HUES6 (cell line): ENCODE measurements at regions not wholly inside any gene's neighbourhood (a gene's known extent, or its start where the extent isn't known, plus 50 kb on each side); places are given as distances from the start of the nearest gene placed in this dataset.

Experiments used
- H3K27ac ChIP-seq: 2 replicates; pipeline ENCODE4 v1.7.0; 2013; ENCODE audit warnings: low read depth, mild to moderate bottlenecking, low read length, inconsistent platforms
- H3K27me3 ChIP-seq: 2 replicates; pipeline ENCODE4 v1.6.1; 2013; ENCODE audit warnings: low read length; ENCODE audit not compliant: control insufficient read depth, insufficient read depth
- H3K36me3 ChIP-seq: 2 replicates; pipeline ENCODE4 v1.6.1; 2013; ENCODE audit warnings: low read length; ENCODE audit not compliant: control insufficient read depth, insufficient read depth
- H3K4me1 ChIP-seq: 2 replicates; pipeline ENCODE4 v1.6.1; 2013; ENCODE audit warnings: low read length; ENCODE audit not compliant: control insufficient read depth, insufficient read depth
- H3K4me3 ChIP-seq: 2 replicates; pipeline ENCODE4 v1.5.1; 2013; ENCODE audit warnings: low read depth, low read length
- H3K9ac ChIP-seq: one replicate; pipeline ENCODE4 v1.6.1; 2013; ENCODE audit warnings: mild to moderate bottlenecking, low read length
- H3K9me3 ChIP-seq: 2 replicates; pipeline ENCODE4 v1.6.1; 2013; ENCODE audit warnings: low read depth, low read length; ENCODE audit not compliant: control insufficient read depth, insufficient read depth

DNA sequence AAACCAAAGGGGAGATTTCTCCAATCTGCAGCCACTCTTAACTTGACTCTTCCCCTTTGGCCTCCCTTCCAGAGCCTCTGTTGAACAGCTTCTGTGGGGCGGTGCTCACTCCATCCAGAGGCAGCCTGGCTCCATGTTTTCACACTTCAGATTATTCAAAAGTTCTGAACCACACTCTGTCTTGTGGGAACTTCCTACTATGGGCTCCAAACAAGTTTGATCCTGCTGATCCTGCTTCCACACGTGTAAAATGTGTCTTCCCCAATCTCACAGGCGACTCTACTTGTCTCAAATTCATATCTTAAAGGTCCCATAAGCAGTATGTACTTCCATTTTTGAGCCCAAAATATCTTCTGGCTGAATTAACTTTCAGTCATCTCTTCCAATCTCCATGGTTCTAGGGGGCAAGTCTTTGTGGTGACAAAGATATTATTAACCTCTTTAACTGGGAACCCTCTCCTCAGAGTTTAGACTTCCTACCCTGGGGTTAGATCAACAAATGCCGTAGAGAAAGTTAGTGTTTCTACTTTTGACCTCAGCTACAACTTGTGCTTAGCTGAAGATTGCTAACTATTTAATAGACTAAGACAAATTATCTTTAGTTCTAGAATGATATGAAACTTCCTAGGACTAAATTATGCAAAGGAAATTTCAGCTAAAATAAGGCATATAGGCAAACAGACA, 176.3 kb upstream of the BCL6 start:
- peaks cover 18% of the 10 kb centered on the region for H3K9me3 ChIP-seq
- H3K36me3 ChIP-seq, result no peaks in the 10 kb centered on the region
- no peak overlapping the region for H3K4me3 ChIP-seq
- peaks cover 27% of the 10 kb centered on the region for H3K4me1 ChIP-seq
- H3K9ac ChIP-seq, result no peak overlapping the region
- no peak overlapping the region for H3K27ac ChIP-seq
- no peaks in the 10 kb centered on the region for H3K27me3 ChIP-seq

DNA sequence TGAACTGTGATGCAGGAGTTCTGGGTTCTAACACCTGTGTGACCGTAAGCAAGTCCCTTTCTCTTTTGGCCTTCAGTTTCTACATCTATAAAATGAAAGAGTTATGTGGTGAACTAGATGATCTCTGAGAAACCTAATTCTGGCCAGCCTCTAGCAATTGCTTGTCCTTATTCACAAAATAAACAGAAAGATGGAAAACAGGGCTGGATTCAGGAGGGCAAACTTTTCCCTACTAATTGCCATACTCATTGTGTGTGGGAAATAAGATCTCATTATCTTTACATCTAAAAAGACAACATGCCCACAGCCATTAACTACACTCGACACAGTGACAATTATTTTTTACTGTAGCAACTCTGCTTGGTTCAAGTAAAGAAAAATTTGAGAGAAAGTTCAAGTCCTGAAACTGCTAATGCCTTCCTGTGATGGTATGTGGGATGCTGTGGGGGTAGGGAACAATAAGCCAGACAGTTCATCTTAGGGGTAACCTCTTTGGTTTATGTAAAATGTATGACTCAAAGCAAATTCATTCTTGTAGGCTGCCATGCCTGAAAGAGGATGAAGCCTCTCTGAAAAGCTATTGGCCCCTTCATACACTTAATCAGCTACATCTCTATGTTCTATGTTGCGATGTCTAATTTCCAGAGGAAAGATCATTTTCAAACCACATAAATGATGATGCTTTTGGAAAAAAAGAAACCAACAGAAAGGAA, 177.6 kb upstream of the BCL6 start:
- Histone ChIP-seq H3K27ac (no peak overlapping the region), H3K27me3 (no peaks in the 10 kb centered on the region), H3K9me3 (peaks cover 18% of the 10 kb centered on the region), H3K9ac (no peak overlapping the region), H3K4me3 (no peak overlapping the region), H3K4me1 (peaks cover 14% of the 10 kb centered on the region), H3K36me3 (no peaks in the 10 kb centered on the region)

DNA sequence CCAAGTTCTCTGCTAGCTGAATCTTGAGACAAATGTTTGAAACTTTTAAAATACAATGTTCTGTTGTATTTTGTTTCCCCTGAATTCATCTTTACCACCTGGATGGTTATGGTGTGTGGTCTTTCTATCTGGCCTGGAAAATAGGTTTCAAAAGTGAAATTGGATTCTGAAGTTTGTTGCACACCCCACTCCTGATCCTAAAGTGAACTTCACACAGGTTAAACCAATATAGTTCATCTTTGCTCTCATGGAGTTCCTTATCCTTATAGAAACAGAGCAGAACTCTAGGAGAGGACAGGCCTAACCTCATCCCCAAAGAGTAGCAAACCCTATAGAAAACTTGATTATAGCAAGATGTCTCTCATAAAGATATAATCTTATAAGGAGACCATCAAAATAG, 179.4 kb upstream of the BCL6 start:
- no peak overlapping the region for H3K4me3 ChIP-seq
- H3K4me1 ChIP-seq, result no peaks in the 10 kb centered on the region

DNA sequence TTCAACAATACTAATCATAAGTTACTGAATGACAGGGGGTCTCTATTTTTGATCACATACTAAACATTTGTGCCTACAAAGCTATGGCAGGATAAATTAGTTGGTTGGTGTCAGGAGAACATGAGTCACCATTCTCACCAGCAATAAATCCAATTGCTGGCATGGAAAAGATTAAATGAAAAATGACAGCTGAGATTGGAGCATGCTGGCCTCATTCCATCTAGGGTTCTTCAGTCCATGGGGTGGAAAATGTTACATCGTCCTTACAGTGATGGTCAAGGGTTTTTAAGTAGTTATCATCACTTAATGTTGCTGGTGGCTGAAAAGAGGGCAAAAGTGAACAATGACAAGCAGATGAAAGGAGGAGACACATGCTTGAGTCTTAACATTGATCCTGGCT, 180.1 kb upstream of the BCL6 start:
- peaks cover 18% of the 10 kb centered on the region for H3K9me3 ChIP-seq
- no peak overlapping the region for H3K27ac ChIP-seq
- H3K36me3 ChIP-seq, result no peaks in the 10 kb centered on the region
- no peak overlapping the region for H3K4me3 ChIP-seq
- H3K27me3 ChIP-seq, result no peaks in the 10 kb centered on the region
- no peaks in the 10 kb centered on the region for H3K4me1 ChIP-seq
- H3K9ac ChIP-seq, result no peak overlapping the region

More for the DNA sequence above, 179.4 kb upstream of the BCL6 start:
- Histone ChIP-seq H3K27me3 (no peaks in the 10 kb centered on the region), H3K9me3 (peaks cover 18% of the 10 kb centered on the region), H3K27ac (no peak overlapping the region), H3K9ac (no peak overlapping the region), H3K36me3 (no peaks in the 10 kb centered on the region)

DNA sequence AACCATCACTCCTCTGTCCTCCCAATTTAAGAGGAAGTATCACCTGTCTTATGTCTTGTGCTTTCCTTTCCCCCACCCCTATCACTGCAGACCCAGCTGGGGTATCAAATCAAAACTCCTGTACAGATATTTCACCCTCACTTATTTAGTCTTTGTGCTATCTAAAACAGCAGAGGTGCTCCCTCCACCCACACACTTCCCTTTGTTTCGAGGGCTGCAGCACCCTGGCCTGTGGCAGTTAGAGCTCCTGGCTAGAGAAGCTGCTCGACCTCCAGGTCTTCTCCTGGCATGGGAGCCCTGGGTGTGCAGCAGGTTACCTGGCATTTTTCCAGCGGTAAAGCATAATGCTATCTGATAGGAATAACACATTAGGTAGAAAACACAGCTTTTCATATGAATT, 181.4 kb upstream of the BCL6 start:
- H3K27ac ChIP-seq, result no peak overlapping the region
- H3K9ac ChIP-seq, result no peak overlapping the region
- H3K9me3 ChIP-seq, result peaks cover 18% of the 10 kb centered on the region
- no peaks in the 10 kb centered on the region for H3K4me1 ChIP-seq
- H3K4me3 ChIP-seq, result no peak overlapping the region
- H3K27me3 ChIP-seq, result no peaks in the 10 kb centered on the region
- no peaks in the 10 kb centered on the region for H3K36me3 ChIP-seq

DNA sequence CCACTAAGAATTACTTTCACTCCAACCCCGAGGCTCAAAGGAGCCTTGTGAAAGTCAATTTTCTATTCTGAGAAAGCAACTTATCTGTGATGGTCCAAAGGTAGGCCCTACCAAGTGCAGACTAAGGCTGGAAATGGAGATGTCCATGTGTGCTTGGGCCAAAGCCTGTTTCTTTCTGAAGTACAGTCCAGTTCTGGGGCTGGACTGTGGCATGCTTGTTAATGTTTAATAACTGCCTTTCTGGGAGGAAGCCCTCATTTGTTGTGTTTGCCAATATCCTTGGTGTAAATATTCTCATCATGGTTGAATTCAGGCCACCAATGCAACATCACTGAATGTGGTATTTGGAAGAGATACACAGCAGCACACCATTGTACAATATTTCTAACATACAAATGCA, 182.3 kb upstream of the BCL6 start:
- H3K27ac ChIP-seq, result no peak overlapping the region
- no peaks in the 10 kb centered on the region for H3K36me3 ChIP-seq
- no peaks in the 10 kb centered on the region for H3K4me1 ChIP-seq
- no peak overlapping the region for H3K9ac ChIP-seq
- H3K27me3 ChIP-seq, result no peaks in the 10 kb centered on the region
- H3K4me3 ChIP-seq, result no peak overlapping the region
- peaks cover 18% of the 10 kb centered on the region for H3K9me3 ChIP-seq

DNA sequence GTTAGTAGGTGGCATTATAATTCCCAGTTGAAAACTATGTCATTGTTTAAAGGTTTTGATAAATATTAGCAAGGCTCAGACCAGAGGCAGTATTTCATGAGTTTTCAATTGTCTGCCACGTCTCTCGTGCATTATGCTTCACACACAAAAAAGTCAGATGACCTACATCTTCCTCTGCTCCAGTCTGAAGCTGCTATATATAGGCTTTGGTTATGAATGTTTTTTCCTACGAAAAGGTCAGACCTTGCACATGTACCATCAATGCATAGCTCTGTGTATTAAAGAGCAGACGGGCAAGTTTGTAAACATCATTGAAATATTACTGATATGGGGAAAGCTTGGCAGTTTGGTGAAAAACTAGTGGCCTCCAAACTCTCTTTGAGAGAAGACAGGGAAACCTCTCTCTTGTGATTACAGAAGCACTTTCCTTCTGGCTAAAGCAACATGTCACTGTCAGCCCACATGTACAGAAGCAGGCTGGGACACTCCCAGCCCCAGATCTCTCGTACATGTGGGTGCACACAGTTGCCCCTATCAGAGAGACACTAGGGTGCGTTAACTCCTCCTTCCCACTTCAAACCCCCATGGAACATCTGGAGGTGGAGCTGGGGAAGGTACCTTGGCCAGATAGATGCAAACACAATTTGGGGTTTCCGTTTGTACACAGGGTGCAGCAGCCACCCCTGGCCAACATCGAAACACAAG, 184.0 kb upstream of the BCL6 start:
- peaks cover 14% of the 10 kb centered on the region for H3K9me3 ChIP-seq
- no peaks in the 10 kb centered on the region for H3K4me1 ChIP-seq
- H3K27me3 ChIP-seq, result no peaks in the 10 kb centered on the region
- no peaks in the 10 kb centered on the region for H3K36me3 ChIP-seq
- H3K9ac ChIP-seq, result no peak overlapping the region
- no peak overlapping the region for H3K4me3 ChIP-seq
- H3K27ac ChIP-seq, result no peak overlapping the region

DNA sequence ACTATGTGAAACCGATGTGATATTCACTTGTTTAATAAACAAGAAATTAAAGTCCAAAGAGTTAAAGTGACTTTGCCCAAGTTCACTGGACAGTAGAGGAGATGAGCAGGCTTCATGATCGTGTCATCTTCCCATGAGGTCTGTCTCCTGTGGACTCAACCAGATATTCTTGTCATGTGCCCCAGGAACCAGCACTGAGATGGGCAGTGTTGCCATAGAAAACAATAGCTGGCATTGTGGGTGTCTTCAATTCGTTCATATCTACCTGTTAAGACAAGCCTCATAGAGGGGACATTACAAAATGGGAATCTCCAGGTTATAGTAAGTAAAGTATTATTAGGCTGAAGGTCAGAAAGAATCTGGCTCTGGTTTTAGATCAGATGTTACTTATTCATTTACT, 184.8 kb upstream of the BCL6 start:
- Histone ChIP-seq H3K27ac (no peak overlapping the region), H3K4me3 (no peak overlapping the region), H3K36me3 (no peaks in the 10 kb centered on the region), H3K9me3 (peaks cover 6% of the 10 kb centered on the region; the same call in 1 of the 2 replicates), H3K4me1 (no peaks in the 10 kb centered on the region), H3K9ac (no peak overlapping the region), H3K27me3 (no peaks in the 10 kb centered on the region)

DNA sequence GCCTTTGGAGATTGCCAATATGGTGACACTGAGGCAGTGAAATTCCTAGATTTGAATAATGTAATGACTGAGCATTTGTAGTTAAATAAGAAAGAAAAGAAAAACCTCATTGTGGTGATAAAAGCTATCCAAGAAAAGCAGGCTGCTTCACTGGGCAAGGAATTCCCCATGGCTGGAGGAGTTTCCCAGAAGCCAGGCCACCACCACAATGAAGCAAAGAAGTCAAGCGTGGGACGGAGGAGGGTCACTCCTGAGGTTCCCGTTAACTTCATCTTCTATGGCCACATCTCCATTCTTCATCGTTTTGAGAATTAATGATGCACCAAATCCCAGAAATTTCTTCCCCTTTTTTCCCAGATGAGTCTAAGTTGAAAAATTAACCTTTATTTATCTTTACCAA, 185.8 kb upstream of the BCL6 start:
- no peaks in the 10 kb centered on the region for H3K27me3 ChIP-seq
- no peaks in the 10 kb centered on the region; the same call in 1 of the 2 replicates for H3K9me3 ChIP-seq
- no peaks in the 10 kb centered on the region for H3K4me1 ChIP-seq
- no peak overlapping the region for H3K4me3 ChIP-seq
- no peaks in the 10 kb centered on the region for H3K36me3 ChIP-seq
- H3K9ac ChIP-seq, result no peak overlapping the region
- H3K27ac ChIP-seq, result no peak overlapping the region

DNA sequence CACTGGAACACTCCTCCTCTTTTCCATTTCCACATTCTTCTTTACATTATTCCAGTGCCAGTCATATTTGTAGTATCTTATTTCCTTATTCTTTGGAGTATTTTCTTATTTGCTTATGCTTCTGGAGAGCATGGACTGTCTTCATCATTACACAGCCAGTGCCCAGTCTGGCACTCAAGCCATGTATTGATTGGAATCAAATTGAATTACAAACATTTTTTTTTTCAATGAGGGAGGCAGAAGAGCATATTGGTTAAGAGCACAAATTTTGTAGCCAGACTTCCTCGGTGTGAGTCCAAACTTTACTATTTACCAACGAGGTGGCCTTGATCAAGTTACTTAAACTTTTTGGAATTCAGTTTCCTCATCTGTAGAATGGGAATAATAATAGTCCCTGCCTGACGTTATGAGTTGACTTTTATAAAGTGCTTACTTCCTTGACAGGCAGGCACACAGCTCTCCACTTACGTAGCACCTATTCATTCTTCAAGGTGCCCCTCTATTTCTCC, 186.6 kb upstream of the BCL6 start:
- H3K4me3 ChIP-seq, result no peak overlapping the region

DNA sequence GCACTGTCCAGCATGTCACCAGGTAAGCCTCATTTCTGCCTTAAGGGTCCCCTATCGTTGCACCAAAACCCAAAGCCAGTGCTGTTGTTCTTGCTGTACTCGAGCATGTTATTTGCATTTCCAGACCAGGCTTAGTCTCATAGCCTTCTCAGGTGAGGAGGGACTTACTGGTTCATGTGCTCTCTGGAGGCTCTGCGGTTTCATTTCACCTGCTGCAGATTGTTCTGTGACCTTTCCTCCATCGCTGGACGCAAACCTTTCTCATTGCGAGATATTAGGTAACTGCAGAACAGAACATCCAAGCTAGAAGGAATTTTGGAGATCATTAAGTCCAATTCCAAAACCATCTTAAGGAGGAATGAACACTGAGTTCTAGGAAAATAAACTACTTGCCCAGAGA, 187.3 kb upstream of the BCL6 start:
- no peak overlapping the region for H3K27ac ChIP-seq
- H3K36me3 ChIP-seq, result no peaks in the 10 kb centered on the region
- no peaks in the 10 kb centered on the region for H3K9me3 ChIP-seq
- H3K27me3 ChIP-seq, result no peaks in the 10 kb centered on the region
- H3K4me3 ChIP-seq, result no peak overlapping the region
- H3K9ac ChIP-seq, result no peak overlapping the region
- H3K4me1 ChIP-seq, result no peaks in the 10 kb centered on the region

More for the DNA sequence above, 186.6 kb upstream of the BCL6 start:
- H3K27me3 ChIP-seq, result no peaks in the 10 kb centered on the region
- no peaks in the 10 kb centered on the region for H3K36me3 ChIP-seq
- no peak overlapping the region for H3K9ac ChIP-seq
- H3K9me3 ChIP-seq, result no peaks in the 10 kb centered on the region
- no peaks in the 10 kb centered on the region for H3K4me1 ChIP-seq
- no peak overlapping the region for H3K27ac ChIP-seq
